ENCODE measurements at regions not wholly inside any gene's neighbourhood (a gene's known extent, or its start where the extent isn't known, plus 50 kb on each side); places are given as distances from the start of the nearest gene placed in this dataset.

GRCh38 chr5:8613078-8613685 lies 744.2 kb downstream of the MTRR start:
- Histone ChIP-seq H3K4me3 (no peak overlapping the region), H3K27me3 (replicated peaks; ENCODE audit: insufficient read depth) (no peaks in the 10 kb centered on the region), H3K27ac (no peak overlapping the region), H3K9me3 (no peaks in the 10 kb centered on the region), H3K4me1 (ENCODE audit: control insufficient read depth in 1 of 2, low read depth in 2 of 2) (no peaks in the 10 kb centered on the region), H3K36me3 (no peaks in the 10 kb centered on the region)
- DNase-seq (ENCODE audit: low spot score) = no peak
- no peak for ATAC-seq (ENCODE audit: insufficient number of reproducible peaks, low FRiP score, low read depth)
- no peak for TF ChIP-seq CTCF (IDR thresholded peaks at IDR 0.05)

- TF ChIP-seq CTCF (IDR thresholded peaks at IDR 0.05) = no peak
- no peak for ATAC-seq (ENCODE audit: insufficient number of reproducible peaks, low FRiP score, low read depth)
- H3K27ac ChIP-seq = no peak overlapping the region
- H3K9me3 ChIP-seq = no peaks in the 10 kb centered on the region
- no peaks in the 10 kb centered on the region for H3K27me3 ChIP-seq (replicated peaks; ENCODE audit: insufficient read depth)
- H3K4me3 ChIP-seq = no peak overlapping the region
- H3K36me3 ChIP-seq = no peaks in the 10 kb centered on the region
- no peaks in the 10 kb centered on the region for H3K4me1 ChIP-seq (ENCODE audit: control insufficient read depth in 1 of 2, low read depth in 2 of 2)
- no peak for DNase-seq (ENCODE audit: low spot score)
Observed at GRCh38 chr5:8615142-8615858, 746.4 kb downstream of the MTRR start.

GRCh38 chr5:8628521-8628920 lies 759.6 kb downstream of the MTRR start:
- H3K4me1 ChIP-seq (ENCODE audit: control insufficient read depth in 1 of 2, low read depth in 2 of 2) = no peaks in the 10 kb centered on the region
- H3K27ac ChIP-seq = no peak overlapping the region
- H3K36me3 ChIP-seq = no peaks in the 10 kb centered on the region
- no peaks in the 10 kb centered on the region for H3K9me3 ChIP-seq
- no peak for DNase-seq (ENCODE audit: low spot score)
- H3K27me3 ChIP-seq (replicated peaks; ENCODE audit: insufficient read depth) = no peaks in the 10 kb centered on the region
- no peak overlapping the region for H3K4me3 ChIP-seq
- no peak for TF ChIP-seq CTCF (IDR thresholded peaks at IDR 0.05)
- ATAC-seq (ENCODE audit: insufficient number of reproducible peaks, low FRiP score, low read depth) = no peak

GRCh38 chr5:8633259-8633658 lies 764.3 kb downstream of the MTRR start:
- Histone ChIP-seq H3K4me1 (ENCODE audit: control insufficient read depth in 1 of 2, low read depth in 2 of 2) (no peaks in the 10 kb centered on the region), H3K36me3 (no peaks in the 10 kb centered on the region), H3K9me3 (no peaks in the 10 kb centered on the region), H3K27ac (no peak overlapping the region), H3K4me3 (no peak overlapping the region), H3K27me3 (replicated peaks; ENCODE audit: insufficient read depth) (no peaks in the 10 kb centered on the region)
- no peak for DNase-seq (ENCODE audit: low spot score)
- no peak for TF ChIP-seq CTCF (IDR thresholded peaks at IDR 0.05)
- no peak for ATAC-seq (ENCODE audit: insufficient number of reproducible peaks, low FRiP score, low read depth)

- Histone ChIP-seq H3K36me3 (no peaks in the 10 kb centered on the region), H3K4me1 (ENCODE audit: control insufficient read depth in 1 of 2, low read depth in 2 of 2) (no peaks in the 10 kb centered on the region), H3K9me3 (no peaks in the 10 kb centered on the region), H3K27me3 (replicated peaks; ENCODE audit: insufficient read depth) (no peaks in the 10 kb centered on the region), H3K4me3 (no peak overlapping the region), H3K27ac (no peak overlapping the region)
- no peak for ATAC-seq (ENCODE audit: insufficient number of reproducible peaks, low FRiP score, low read depth)
- no peak for DNase-seq (ENCODE audit: low spot score)
- no peak for TF ChIP-seq CTCF (IDR thresholded peaks at IDR 0.05)
Observed at GRCh38 chr5:8633696-8634095, 764.7 kb downstream of the MTRR start.

All from thoracic aorta (tissue), 2 donors.